Neural progenitor cell (in vitro differentiated cells): ENCODE measurements at regions not wholly inside any gene's neighbourhood (a gene's known extent, or its start where the extent isn't known, plus 50 kb on each side); places are given as distances from the start of the nearest gene placed in this dataset.

ENCODE experiments used
- EZH2phosphoT487 ChIP-seq: fragments of 200-600 bp; sonication (generic); IDR thresholded peaks from 2 replicates; pipeline ENCODE4 v1.6.1; 2017; ENCODE audit warnings: antibody characterized with exemption
- TF ChIP-seq, protein P1 (sequence below): fragments of 200-600 bp; sonication (generic); IDR thresholded peaks from 2 replicates; pipeline ENCODE4 v1.5.1; 2017; ENCODE audit warnings: antibody characterized with exemption, mild to moderate bottlenecking

DNA sequence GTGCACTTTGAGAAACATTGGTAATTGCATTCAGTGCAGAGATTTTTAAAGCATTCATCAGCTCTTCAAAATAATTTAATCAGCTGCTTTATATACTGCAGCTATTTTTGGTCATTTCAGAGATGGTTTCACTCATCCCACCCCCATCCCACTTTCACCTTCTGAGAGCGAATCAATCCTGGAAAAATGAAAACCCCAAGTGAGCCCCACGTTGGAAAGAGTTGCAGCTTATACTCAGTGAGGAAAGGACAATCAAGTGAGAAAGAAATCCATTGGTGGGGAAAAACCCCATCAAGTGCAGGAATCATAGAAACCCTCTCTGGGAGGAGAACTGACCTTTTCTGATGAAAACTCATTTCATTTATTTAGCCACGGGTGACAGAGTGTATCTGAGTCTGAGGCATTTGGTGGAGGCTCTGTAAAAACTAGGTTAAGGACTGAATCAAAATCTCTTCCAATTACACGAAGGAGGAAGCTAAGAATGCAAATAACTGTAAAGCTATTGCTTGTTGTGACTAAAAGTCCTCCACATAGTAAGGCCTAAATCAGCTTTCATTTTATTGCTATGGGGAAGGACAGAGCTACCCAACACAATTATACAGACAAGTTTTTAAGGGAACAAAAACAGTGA lies 240.4 kb upstream of the PGRMC2 start:
- TF ChIP-seq, protein P1, sequence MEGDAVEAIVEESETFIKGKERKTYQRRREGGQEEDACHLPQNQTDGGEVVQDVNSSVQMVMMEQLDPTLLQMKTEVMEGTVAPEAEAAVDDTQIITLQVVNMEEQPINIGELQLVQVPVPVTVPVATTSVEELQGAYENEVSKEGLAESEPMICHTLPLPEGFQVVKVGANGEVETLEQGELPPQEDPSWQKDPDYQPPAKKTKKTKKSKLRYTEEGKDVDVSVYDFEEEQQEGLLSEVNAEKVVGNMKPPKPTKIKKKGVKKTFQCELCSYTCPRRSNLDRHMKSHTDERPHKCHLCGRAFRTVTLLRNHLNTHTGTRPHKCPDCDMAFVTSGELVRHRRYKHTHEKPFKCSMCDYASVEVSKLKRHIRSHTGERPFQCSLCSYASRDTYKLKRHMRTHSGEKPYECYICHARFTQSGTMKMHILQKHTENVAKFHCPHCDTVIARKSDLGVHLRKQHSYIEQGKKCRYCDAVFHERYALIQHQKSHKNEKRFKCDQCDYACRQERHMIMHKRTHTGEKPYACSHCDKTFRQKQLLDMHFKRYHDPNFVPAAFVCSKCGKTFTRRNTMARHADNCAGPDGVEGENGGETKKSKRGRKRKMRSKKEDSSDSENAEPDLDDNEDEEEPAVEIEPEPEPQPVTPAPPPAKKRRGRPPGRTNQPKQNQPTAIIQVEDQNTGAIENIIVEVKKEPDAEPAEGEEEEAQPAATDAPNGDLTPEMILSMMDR: no peak
- TF ChIP-seq EZH2phosphoT487: no peak
